Calu3 (cell line): ENCODE measurements at regions not wholly inside any gene's neighbourhood (a gene's known extent, or its start where the extent isn't known, plus 50 kb on each side); places are given as distances from the start of the nearest gene placed in this dataset.

ENCODE experiments used
- BruUV-seq: library from RNA; stranded (reverse); fragments of 400-500 nt; replicated peaks from 2 replicates; lab custom pipeline; 2021; lab: Mats Ljungman, UMichigan
- CTCF ChIA-PET: fragments of 300-600 bp; sonication (Branson Sonifier 250); formaldehyde crosslinking; loops from one replicate; lab custom pipeline; 2022; ENCODE audit warnings: antibody characterized with exemption; lab: Charles Lee
- DNase-seq: peaks from one replicate; pipeline ENCODE4 v3.0.0; 2022
- H3K27ac Mint-ChIP-seq: one replicate; pipeline ENCODE4 v1.8.0; 2022; ENCODE audit warnings: mixed read lengths; ENCODE audit not compliant: unreplicated experiment
- H3K27me3 Mint-ChIP-seq: one replicate; pipeline ENCODE4 v1.8.0; 2022; ENCODE audit warnings: mixed read lengths; ENCODE audit not compliant: unreplicated experiment
- H3K36me3 Mint-ChIP-seq: one replicate; pipeline ENCODE4 v1.8.0; 2022; ENCODE audit warnings: mild to moderate bottlenecking, moderate library complexity, mixed read lengths; ENCODE audit not compliant: insufficient read depth, unreplicated experiment
- H3K4me1 Mint-ChIP-seq: one replicate; pipeline ENCODE4 v1.8.0; 2022; ENCODE audit warnings: mild to moderate bottlenecking, low read depth, mixed read lengths; ENCODE audit not compliant: unreplicated experiment
- H3K4me3 Mint-ChIP-seq: one replicate; pipeline ENCODE4 v1.8.0; 2022; ENCODE audit warnings: mild to moderate bottlenecking, low read depth, moderate library complexity, mixed read lengths; ENCODE audit not compliant: unreplicated experiment
- H3K9me3 Mint-ChIP-seq: one replicate; pipeline ENCODE4 v1.8.0; 2022; ENCODE audit warnings: low read depth, mixed read lengths; ENCODE audit not compliant: unreplicated experiment
- intact Hi-C: fragments of 100-400 bp; cut with micrococcal nuclease; formaldehyde crosslinking; loops from one replicate; pipeline ENCODE4 v1.10.0; 2022; ENCODE audit not compliant: unreplicated experiment
- TF ChIP-seq, protein P1 (sequence below): fragments of 200-600 bp; IDR thresholded peaks from one replicate; pipeline ENCODE4 v1.8.0; 2022; ENCODE audit warnings: antibody characterized with exemption; ENCODE audit not compliant: unreplicated experiment

DNA sequence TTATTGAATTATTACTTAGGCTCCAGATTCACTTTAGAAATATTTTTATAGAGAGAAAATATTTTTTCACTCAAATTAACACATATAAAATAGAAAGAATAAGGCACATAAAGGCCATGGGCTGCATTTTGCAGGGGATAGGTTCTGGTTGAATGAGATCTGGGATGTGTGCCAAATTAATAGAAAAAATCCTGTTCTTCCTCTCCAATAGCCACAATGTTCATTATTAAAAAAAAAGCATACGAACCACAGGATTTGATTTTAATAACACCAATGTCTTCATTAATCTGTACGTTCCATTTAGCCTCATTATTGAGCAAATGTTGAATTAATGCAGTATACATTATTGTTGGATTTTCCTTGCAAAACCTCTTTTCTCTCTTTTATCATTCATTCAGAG, 622.8 kb upstream of the AGTR1 start:
- BruUV-seq: no TSS peak
- no peaks in the 10 kb centered on the region for H3K36me3 Mint-ChIP-seq
- H3K4me1 Mint-ChIP-seq: no peaks in the 10 kb centered on the region
- H3K27me3 Mint-ChIP-seq: no peaks in the 10 kb centered on the region
- TF ChIP-seq, protein P1, sequence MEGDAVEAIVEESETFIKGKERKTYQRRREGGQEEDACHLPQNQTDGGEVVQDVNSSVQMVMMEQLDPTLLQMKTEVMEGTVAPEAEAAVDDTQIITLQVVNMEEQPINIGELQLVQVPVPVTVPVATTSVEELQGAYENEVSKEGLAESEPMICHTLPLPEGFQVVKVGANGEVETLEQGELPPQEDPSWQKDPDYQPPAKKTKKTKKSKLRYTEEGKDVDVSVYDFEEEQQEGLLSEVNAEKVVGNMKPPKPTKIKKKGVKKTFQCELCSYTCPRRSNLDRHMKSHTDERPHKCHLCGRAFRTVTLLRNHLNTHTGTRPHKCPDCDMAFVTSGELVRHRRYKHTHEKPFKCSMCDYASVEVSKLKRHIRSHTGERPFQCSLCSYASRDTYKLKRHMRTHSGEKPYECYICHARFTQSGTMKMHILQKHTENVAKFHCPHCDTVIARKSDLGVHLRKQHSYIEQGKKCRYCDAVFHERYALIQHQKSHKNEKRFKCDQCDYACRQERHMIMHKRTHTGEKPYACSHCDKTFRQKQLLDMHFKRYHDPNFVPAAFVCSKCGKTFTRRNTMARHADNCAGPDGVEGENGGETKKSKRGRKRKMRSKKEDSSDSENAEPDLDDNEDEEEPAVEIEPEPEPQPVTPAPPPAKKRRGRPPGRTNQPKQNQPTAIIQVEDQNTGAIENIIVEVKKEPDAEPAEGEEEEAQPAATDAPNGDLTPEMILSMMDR: no peak
- intact Hi-C loops: loop anchor here (5.0 to 10.0 kb wide), 7 partner anchors 87 to 1433 kb away; no protein-coding TSS in a partner anchor
- no peak for DNase-seq
- no peaks in the 10 kb centered on the region for H3K9me3 Mint-ChIP-seq
- no peak overlapping the region for H3K27ac Mint-ChIP-seq
- CTCF ChIA-PET: no interaction called here
- H3K4me3 Mint-ChIP-seq: no peak overlapping the region

DNA sequence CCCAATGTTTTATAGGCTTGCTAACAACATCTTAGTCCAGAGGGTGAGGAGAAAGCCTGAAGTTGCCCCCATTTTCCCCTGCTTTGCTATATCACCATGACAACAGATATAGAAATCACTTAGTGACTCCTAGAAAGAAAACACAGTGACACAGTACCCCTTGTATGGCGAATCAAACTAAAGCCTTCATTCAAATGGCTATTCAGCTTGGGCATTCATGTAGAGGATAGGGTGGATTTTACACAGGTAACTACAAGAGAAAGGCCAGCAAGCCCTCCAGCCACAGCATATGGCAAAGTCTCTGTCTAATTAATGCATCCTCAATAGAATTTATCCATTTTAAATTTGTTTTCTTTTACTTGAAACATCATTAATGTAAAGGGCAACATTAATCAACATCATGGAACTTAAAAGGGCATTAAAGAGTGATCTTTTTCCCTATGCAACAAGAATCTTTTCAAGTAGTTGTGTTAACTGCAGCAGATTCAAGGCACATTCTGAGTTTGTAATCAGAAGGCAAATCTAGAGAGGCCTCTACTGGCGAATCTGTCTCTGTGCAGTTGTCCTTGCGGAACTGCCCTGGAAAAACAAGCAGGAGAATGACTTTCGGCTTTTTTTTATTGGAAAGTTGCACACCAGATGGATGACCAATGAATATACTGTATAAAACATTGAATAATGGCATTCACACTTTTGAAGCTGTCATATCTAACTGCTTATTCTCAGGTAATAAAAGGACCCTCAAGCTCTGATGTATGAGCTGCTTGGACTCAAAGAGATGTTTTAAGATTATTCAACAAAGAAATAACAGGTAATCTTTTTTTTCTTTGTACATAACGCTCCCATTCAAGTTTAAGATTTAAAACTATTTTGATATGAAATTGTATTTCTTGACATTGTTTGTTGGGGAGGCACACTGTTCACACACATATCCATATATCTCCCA, 621.7 kb upstream of the AGTR1 start:
- CTCF ChIA-PET: interaction anchor here (1.2 to 1.9 kb wide), 2 partner anchors 363 to 956 kb away, joined by 3 to 16 read pairs; no protein-coding TSS in a partner anchor
- H3K27ac Mint-ChIP-seq: no peak overlapping the region
- H3K27me3 Mint-ChIP-seq: no peaks in the 10 kb centered on the region
- intact Hi-C loops: loop anchor here (1.0 to 10.0 kb wide), 12 partner anchors 86 to 1434 kb away; no protein-coding TSS in a partner anchor
- BruUV-seq: no TSS peak
- TF ChIP-seq, protein P1: peak; percentile 74
- H3K36me3 Mint-ChIP-seq: no peaks in the 10 kb centered on the region
- no peak overlapping the region for H3K4me3 Mint-ChIP-seq
- no peaks in the 10 kb centered on the region for H3K4me1 Mint-ChIP-seq
- no peaks in the 10 kb centered on the region for H3K9me3 Mint-ChIP-seq
- peak; percentile 44 for DNase-seq

DNA sequence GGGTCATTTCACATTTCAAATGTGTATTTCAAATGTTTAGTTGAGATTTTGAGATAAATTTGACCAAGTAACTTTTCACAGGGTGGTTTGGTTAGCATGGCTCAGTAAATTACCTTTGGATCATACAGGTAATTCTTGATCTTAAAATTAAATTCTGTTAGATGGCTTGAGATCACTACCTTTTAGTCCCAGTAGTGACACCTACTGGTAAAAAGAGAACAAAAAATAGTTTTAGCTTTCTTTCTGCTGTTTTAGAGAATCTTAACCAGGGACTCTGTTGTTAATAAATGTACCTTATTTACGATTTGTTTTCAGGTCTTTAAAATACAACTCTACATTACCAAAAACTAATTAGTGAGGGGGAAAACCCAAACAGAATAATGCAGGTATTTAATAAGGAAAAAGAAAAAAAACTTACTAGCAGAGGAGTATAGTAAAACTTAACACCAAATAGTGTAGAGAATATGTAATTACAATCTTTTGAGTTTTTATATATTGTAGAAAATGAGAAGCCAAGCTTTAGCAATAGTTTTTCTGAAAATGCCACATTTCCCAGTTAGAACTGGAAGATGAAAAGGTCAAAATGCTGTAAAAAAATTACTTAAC, 620.3 kb upstream of the AGTR1 start:
- intact Hi-C loops: loop anchor here (1.0 to 10.0 kb wide), 12 partner anchors 85 to 1435 kb away; no protein-coding TSS in a partner anchor
- Mint-ChIP-seq H3K4me1 (no peaks in the 10 kb centered on the region), H3K27me3 (no peaks in the 10 kb centered on the region), H3K27ac (no peak overlapping the region), H3K9me3 (no peaks in the 10 kb centered on the region), H3K36me3 (no peaks in the 10 kb centered on the region), H3K4me3 (no peak overlapping the region)
- BruUV-seq: no TSS peak
- no peak for DNase-seq
- CTCF ChIA-PET: interaction anchor here (0.6 to 2.3 kb wide), 11 partner anchors 9 to 957 kb away, joined by 3 to 16 read pairs (median 5); no protein-coding TSS in a partner anchor
- TF ChIP-seq, protein P1: peak; percentile 59

DNA sequence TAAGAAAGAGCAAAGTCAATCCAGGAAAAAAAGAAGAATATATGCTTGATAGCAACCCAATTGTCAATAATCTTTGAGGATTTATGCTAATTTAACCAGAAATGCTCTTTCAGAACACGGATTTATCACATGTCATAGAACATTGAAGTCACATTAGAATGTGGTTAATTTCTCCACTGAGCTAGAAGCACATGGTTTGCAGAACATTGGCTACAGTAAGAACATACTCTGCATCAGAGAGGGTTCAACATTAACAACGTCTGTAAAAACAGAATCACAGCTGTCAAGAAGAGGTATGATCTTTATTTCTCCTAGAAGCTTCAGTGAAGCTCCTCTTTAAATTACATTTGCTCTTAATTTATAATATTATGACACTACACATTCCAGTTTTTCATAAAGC, 619.7 kb upstream of the AGTR1 start:
- CTCF ChIA-PET: interaction anchor here (0.6 to 2.3 kb wide), 10 partner anchors 8 to 958 kb away, joined by 3 to 16 read pairs (median 5); no protein-coding TSS in a partner anchor
- Mint-ChIP-seq H3K9me3 (no peaks in the 10 kb centered on the region), H3K4me3 (no peak overlapping the region), H3K27ac (no peak overlapping the region), H3K4me1 (no peaks in the 10 kb centered on the region), H3K36me3 (no peaks in the 10 kb centered on the region), H3K27me3 (no peaks in the 10 kb centered on the region)
- intact Hi-C loops: loop anchor here (1.0 to 10.0 kb wide), 13 partner anchors 84 to 1436 kb away; no protein-coding TSS in a partner anchor
- TF ChIP-seq, protein P1: no peak
- DNase-seq: no peak
- BruUV-seq: no TSS peak
